Peyer's patch (tissue), 4 donors: ENCODE measurements at regions not wholly inside any gene's neighbourhood (a gene's known extent, or its start where the extent isn't known, plus 50 kb on each side); places are given as distances from the start of the nearest gene placed in this dataset.

Experiments
- POLR2A ChIP-seq, 2 donors: fragments of 450-650 bp; IDR thresholded peaks; one replicate each; pipeline ENCODE4 v1.5.1; 2017; ENCODE audit warnings: antibody characterized with exemption in 2 of 2, mild to moderate bottlenecking in 2 of 2, moderate library complexity in 2 of 2
- TF ChIP-seq, protein P1 (sequence below), 6 experiments: fragments of 450-650 bp in 4 of 6; fragments of 200-600 bp in 2 of 6; sonication (generic) in 1 of 6; IDR thresholded peaks; one replicate each; pipeline ENCODE4 v1.5.1; 2017 to 2019; ENCODE audit warnings: antibody characterized with exemption in 6 of 6, mild to moderate bottlenecking in 3 of 6, moderate library complexity in 1 of 6

DNA sequence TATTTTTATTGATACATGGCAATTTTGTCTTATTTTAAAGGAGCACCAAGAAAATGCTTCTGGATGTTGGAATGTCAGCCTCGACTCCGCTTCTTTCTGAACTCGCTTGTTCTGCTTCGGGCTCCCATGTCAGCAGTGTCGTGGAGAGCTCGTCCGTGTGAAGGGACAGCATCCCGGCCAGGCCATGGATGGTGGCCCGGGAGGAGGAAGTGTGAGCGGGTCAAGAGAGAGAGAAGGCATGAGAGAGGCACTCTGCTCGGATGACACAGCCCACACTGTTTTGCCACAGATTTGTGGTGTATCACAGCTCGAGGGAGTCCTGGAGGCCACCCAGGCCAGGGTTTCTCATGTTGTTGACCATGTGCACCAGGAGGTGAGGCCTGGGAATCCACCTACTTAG lies 107.0 kb downstream of the TRAPPC11 start:
- TF ChIP-seq, protein P1, sequence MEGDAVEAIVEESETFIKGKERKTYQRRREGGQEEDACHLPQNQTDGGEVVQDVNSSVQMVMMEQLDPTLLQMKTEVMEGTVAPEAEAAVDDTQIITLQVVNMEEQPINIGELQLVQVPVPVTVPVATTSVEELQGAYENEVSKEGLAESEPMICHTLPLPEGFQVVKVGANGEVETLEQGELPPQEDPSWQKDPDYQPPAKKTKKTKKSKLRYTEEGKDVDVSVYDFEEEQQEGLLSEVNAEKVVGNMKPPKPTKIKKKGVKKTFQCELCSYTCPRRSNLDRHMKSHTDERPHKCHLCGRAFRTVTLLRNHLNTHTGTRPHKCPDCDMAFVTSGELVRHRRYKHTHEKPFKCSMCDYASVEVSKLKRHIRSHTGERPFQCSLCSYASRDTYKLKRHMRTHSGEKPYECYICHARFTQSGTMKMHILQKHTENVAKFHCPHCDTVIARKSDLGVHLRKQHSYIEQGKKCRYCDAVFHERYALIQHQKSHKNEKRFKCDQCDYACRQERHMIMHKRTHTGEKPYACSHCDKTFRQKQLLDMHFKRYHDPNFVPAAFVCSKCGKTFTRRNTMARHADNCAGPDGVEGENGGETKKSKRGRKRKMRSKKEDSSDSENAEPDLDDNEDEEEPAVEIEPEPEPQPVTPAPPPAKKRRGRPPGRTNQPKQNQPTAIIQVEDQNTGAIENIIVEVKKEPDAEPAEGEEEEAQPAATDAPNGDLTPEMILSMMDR (IDR thresholded peaks at IDR 0.05) = no peak
- TF ChIP-seq POLR2A (IDR thresholded peaks at IDR 0.05) = no peak
